ENCODE measurements at regions not wholly inside any gene's neighbourhood (a gene's known extent, or its start where the extent isn't known, plus 50 kb on each side); places are given as distances from the start of the nearest gene placed in this dataset.

DNA sequence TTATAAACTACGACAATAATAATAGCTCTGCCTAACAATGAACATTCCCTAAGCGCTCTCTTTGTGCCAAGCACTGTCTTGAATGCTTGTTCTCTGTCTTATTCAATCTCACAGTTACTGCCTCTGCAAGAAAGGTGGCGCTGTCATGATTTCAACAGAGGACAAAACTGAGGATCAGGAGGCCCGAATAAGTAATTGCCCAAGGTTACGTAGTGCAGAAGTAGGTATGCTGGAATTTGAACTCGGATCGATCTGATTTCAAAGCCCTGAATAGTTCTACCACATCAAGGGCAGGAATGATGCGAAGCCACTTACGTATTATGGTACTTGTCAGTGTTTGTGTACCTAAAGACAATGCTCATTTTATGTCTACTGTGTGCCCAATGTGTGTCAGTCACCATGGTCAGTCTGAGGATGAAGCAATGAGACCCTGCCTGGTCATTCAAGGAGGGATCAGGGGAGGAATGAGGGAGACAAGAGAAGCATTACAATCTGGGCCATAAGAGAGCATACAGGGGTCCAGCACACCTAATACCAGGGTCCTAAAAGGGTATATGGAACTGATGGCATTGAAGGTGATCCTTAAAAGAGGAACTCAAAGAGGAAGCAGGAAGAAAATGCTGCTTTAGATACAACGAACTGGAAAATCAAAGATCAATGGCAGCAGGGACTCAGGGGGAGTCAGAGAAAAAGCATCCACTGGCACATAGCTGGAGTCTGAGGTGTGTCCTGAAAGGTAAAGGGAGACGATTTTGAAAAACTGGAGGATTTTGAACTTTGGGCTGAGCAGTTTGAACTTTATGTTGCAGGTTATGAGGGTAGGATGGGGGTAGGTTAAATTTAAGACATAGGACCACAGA, 389.2 kb downstream of the PLPP3 start:
- TF ChIP-seq, protein P1, sequence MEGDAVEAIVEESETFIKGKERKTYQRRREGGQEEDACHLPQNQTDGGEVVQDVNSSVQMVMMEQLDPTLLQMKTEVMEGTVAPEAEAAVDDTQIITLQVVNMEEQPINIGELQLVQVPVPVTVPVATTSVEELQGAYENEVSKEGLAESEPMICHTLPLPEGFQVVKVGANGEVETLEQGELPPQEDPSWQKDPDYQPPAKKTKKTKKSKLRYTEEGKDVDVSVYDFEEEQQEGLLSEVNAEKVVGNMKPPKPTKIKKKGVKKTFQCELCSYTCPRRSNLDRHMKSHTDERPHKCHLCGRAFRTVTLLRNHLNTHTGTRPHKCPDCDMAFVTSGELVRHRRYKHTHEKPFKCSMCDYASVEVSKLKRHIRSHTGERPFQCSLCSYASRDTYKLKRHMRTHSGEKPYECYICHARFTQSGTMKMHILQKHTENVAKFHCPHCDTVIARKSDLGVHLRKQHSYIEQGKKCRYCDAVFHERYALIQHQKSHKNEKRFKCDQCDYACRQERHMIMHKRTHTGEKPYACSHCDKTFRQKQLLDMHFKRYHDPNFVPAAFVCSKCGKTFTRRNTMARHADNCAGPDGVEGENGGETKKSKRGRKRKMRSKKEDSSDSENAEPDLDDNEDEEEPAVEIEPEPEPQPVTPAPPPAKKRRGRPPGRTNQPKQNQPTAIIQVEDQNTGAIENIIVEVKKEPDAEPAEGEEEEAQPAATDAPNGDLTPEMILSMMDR (IDR thresholded peaks at IDR 0.05) = no peak
- TF ChIP-seq POLR2A (IDR thresholded peaks at IDR 0.05) = no peak

All from lower leg skin (tissue), 3 donors.